Uterus (tissue), 3 donors: ENCODE measurements at regions not wholly inside any gene's neighbourhood (a gene's known extent, or its start where the extent isn't known, plus 50 kb on each side); places are given as distances from the start of the nearest gene placed in this dataset.

Source experiments
- DNase-seq, 2 donors: peaks; one replicate each; pipeline ENCODE4 v3.0.0-alpha.2; 2019 to 2020
- H3K27ac ChIP-seq, 2 donors: fragments of 200-600 bp; sonication (generic); 1 replicate in 1 of 2; 2 replicates in 1 of 2; pipeline ENCODE4 v1.5.1; 2016 to 2018
- H3K27me3 ChIP-seq, 2 donors: fragments of 200-600 bp; sonication (generic); one replicate each; pipeline ENCODE4 v1.5.1; 2018 to 2019; ENCODE audit warnings: control low read depth in 1 of 2
- H3K36me3 ChIP-seq, 2 donors: fragments of 200-600 bp; sonication (generic); one replicate each; pipeline ENCODE4 v1.5.1; 2019; ENCODE audit warnings: control low read depth in 1 of 2
- H3K4me1 ChIP-seq, 2 donors: fragments of 200-600 bp; sonication (generic); one replicate each; pipeline ENCODE4 v1.5.1; 2018 to 2019; ENCODE audit warnings: control low read depth in 1 of 2
- H3K4me3 ChIP-seq, 2 donors: fragments of 200-600 bp; sonication (generic); 1 replicate in 1 of 2; 2 replicates in 1 of 2; pipeline ENCODE4 v1.5.1; 2018 to 2019; ENCODE audit warnings: mild to moderate bottlenecking in 1 of 2
- H3K9me3 ChIP-seq, 2 donors: fragments of 200-600 bp; sonication (generic); one replicate each; pipeline ENCODE4 v1.5.1; 2019; ENCODE audit warnings: control low read depth in 1 of 2
- CTCF ChIP-seq, 4 experiments: fragments of 200-600 bp in 2 of 4; fragments of 450-650 bp in 2 of 4; sonication (generic) in 2 of 4; IDR thresholded peaks; one replicate each; pipeline ENCODE4 v1.5.1; 2016 to 2019; ENCODE audit warnings: antibody characterized with exemption in 4 of 4, mild to moderate bottlenecking in 2 of 4, moderate library complexity in 1 of 4
- POLR2A ChIP-seq, 2 donors: fragments of 450-650 bp; IDR thresholded peaks; one replicate each; pipeline ENCODE4 v1.6.1; 2016; ENCODE audit warnings: antibody characterized with exemption in 2 of 2, mild to moderate bottlenecking in 1 of 2, moderate library complexity in 1 of 2
- intact Hi-C: fragments of 100-400 bp; cut with DNase I; formaldehyde crosslinking; loops from one replicate; pipeline ENCODE4 v1.15.1; 2023; ENCODE audit warnings: low total_unique reads
- donor health status: DM: yes; HTN: yes; CAD: no.

- Histone ChIP-seq H3K27ac (no peak overlapping the region), H3K36me3 (no peaks in the 10 kb centered on the region), H3K9me3 (no peaks in the 10 kb centered on the region), H3K4me3 (no peak overlapping the region), H3K27me3 (no peaks in the 10 kb centered on the region), H3K4me1 (no peaks in the 10 kb centered on the region)
- no peak for DNase-seq
- TF ChIP-seq POLR2A (IDR thresholded peaks at IDR 0.05) = no peak
- no peak for TF ChIP-seq CTCF (IDR thresholded peaks at IDR 0.05)
- intact Hi-C loops = no loop called here
These were observed 108.3 kb upstream of the UBE2E1 start for GRCh38 chr3:23697416-23697815.

- H3K4me3 ChIP-seq = no peak overlapping the region
- H3K4me1 ChIP-seq = no peaks in the 10 kb centered on the region
- H3K36me3 ChIP-seq = no peaks in the 10 kb centered on the region
- H3K27me3 ChIP-seq = no peaks in the 10 kb centered on the region
- TF ChIP-seq CTCF (IDR thresholded peaks at IDR 0.05) (no peak), POLR2A (IDR thresholded peaks at IDR 0.05) (no peak)
- no peaks in the 10 kb centered on the region for H3K9me3 ChIP-seq
- no peak for DNase-seq
- H3K27ac ChIP-seq = no peak overlapping the region
- intact Hi-C loops = no loop called here
These were observed 107.0 kb upstream of the UBE2E1 start for GRCh38 chr3:23698652-23699313.

- no peaks in the 10 kb centered on the region for H3K36me3 ChIP-seq
- intact Hi-C loops = no loop called here
- no peak for DNase-seq
- H3K9me3 ChIP-seq = no peaks in the 10 kb centered on the region
- no peak overlapping the region for H3K27ac ChIP-seq
- no peaks in the 10 kb centered on the region for H3K27me3 ChIP-seq
- H3K4me1 ChIP-seq = no peaks in the 10 kb centered on the region
- no peak overlapping the region for H3K4me3 ChIP-seq
- TF ChIP-seq CTCF (IDR thresholded peaks at IDR 0.05) = no peak
- TF ChIP-seq POLR2A (IDR thresholded peaks at IDR 0.05) = no peak
These were observed 105.1 kb upstream of the UBE2E1 start for GRCh38 chr3:23700616-23701015.

GRCh38 chr3:23701716-23702597, 103.8 kb upstream of the UBE2E1 start:
- Histone ChIP-seq H3K36me3 (no peaks in the 10 kb centered on the region), H3K27ac (no peak overlapping the region), H3K4me3 (no peak overlapping the region), H3K27me3 (no peaks in the 10 kb centered on the region), H3K4me1 (no peaks in the 10 kb centered on the region), H3K9me3 (no peaks in the 10 kb centered on the region)
- intact Hi-C loops = no loop called here
- DNase-seq = no peak
- TF ChIP-seq POLR2A (IDR thresholded peaks at IDR 0.05) (no peak), CTCF (IDR thresholded peaks at IDR 0.05) (no peak)

DNA sequence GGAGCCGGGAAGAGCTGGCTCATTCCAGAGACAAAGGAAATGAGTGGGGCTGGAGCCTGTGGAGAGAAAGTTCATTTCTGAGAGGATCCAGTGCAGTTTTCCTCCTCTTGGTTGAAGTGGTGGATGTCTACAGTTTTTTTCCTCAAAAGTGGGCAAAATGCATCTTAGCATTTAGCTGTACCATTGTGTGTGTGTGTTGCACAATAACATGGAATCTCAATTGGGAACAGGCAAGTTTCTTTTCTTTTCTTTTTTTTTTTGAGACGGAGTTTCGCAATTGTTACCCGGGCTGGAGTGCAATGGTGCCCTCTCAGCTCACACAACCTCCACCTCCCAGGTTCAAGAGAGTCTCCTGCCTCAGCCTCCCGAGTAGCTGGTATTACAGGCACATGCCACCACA, 101.5 kb upstream of the UBE2E1 start:
- Histone ChIP-seq H3K27ac (no peak overlapping the region), H3K36me3 (no peaks in the 10 kb centered on the region), H3K4me1 (no peaks in the 10 kb centered on the region), H3K9me3 (no peaks in the 10 kb centered on the region), H3K27me3 (no peaks in the 10 kb centered on the region), H3K4me3 (no peak overlapping the region)
- intact Hi-C loops = no loop called here
- DNase-seq = no peak
- TF ChIP-seq CTCF (IDR thresholded peaks at IDR 0.05) (no peak), POLR2A (IDR thresholded peaks at IDR 0.05) (no peak)
